ENCODE measurements at regions not wholly inside any gene's neighbourhood (a gene's known extent, or its start where the extent isn't known, plus 50 kb on each side); places are given as distances from the start of the nearest gene placed in this dataset.
"Not testable (repeated sequence)": the region's sequence is repeated elsewhere in the genome, so short reads cannot be mapped to it uniquely, and the experiment has no call there.

GRCh38 chr5:26024774-26025173 lies 1013.6 kb downstream of the CDH9 start:
- Histone ChIP-seq H3K4me3 (no peak overlapping the region), H3K9me3 (no peaks in the 10 kb centered on the region), H3K27me3 (no peaks in the 10 kb centered on the region), H3K36me3 (no peaks in the 10 kb centered on the region)
- DNase-seq = peak; percentile 3

GRCh38 chr5:26023361-26023760 lies 1015.0 kb downstream of the CDH9 start:
- H3K27me3 ChIP-seq = no peaks in the 10 kb centered on the region
- H3K4me3 ChIP-seq = no peak overlapping the region
- H3K9me3 ChIP-seq = no peaks in the 10 kb centered on the region
- no peaks in the 10 kb centered on the region for H3K36me3 ChIP-seq
- no peak for DNase-seq

- no peak for DNase-seq
- Histone ChIP-seq H3K9me3 (no peaks in the 10 kb centered on the region), H3K27me3 (no peaks in the 10 kb centered on the region), H3K4me3 (no peak overlapping the region), H3K36me3 (no peaks in the 10 kb centered on the region)
Observed at GRCh38 chr5:26014206-26014605, 1024.2 kb downstream of the CDH9 start.

GRCh38 chr5:26012078-26012477 lies 1026.3 kb downstream of the CDH9 start:
- no peak for DNase-seq
- Histone ChIP-seq H3K36me3 (no peaks in the 10 kb centered on the region), H3K4me3 (no peak overlapping the region), H3K9me3 (no peaks in the 10 kb centered on the region), H3K27me3 (no peaks in the 10 kb centered on the region)

- DNase-seq = no peak
- H3K36me3 ChIP-seq = no peaks in the 10 kb centered on the region
- H3K27me3 ChIP-seq = no peaks in the 10 kb centered on the region
Observed at GRCh38 chr5:26009742-26010141, 1028.6 kb downstream of the CDH9 start.

GRCh38 chr5:26003966-26004365 lies 1034.4 kb downstream of the CDH9 start:
- Histone ChIP-seq H3K9me3 (no peaks in the 10 kb centered on the region), H3K4me3 (no peak overlapping the region), H3K27me3 (no peaks in the 10 kb centered on the region), H3K36me3 (no peaks in the 10 kb centered on the region)
- DNase-seq = peak; percentile 34

More at GRCh38 chr5:26009742-26010141, 1028.6 kb downstream of the CDH9 start:
- H3K9me3 ChIP-seq = no peaks in the 10 kb centered on the region
- no peak overlapping the region for H3K4me3 ChIP-seq

- Histone ChIP-seq H3K4me3 (no peak overlapping the region), H3K36me3 (no peaks in the 10 kb centered on the region)
Observed at GRCh38 chr5:25995209-25995608, 1043.2 kb downstream of the CDH9 start.

GRCh38 chr5:25993701-25994100 lies 1044.7 kb downstream of the CDH9 start:
- DNase-seq = no peak
- Histone ChIP-seq H3K9me3 (no peaks in the 10 kb centered on the region), H3K4me3 (no peak overlapping the region), H3K27me3 (no peaks in the 10 kb centered on the region), H3K36me3 (no peaks in the 10 kb centered on the region)

More at GRCh38 chr5:25995209-25995608, 1043.2 kb downstream of the CDH9 start:
- H3K27me3 ChIP-seq = no peaks in the 10 kb centered on the region
- H3K9me3 ChIP-seq = no peaks in the 10 kb centered on the region
- DNase-seq = no peak

- H3K9me3 ChIP-seq = no peaks in the 10 kb centered on the region
- H3K27me3 ChIP-seq = no peaks in the 10 kb centered on the region
- DNase-seq = no peak
- H3K36me3 ChIP-seq = no peaks in the 10 kb centered on the region
- no peak overlapping the region for H3K4me3 ChIP-seq
Observed at GRCh38 chr5:25991639-25992038, 1046.7 kb downstream of the CDH9 start.

GRCh38 chr5:25990771-25991170 lies 1047.6 kb downstream of the CDH9 start:
- no peak for DNase-seq
- H3K9me3 ChIP-seq = no peaks in the 10 kb centered on the region
- H3K36me3 ChIP-seq = no peaks in the 10 kb centered on the region
- no peak overlapping the region for H3K4me3 ChIP-seq
- H3K27me3 ChIP-seq = no peaks in the 10 kb centered on the region

- Histone ChIP-seq H3K9me3 (no peaks in the 10 kb centered on the region), H3K36me3 (no peaks in the 10 kb centered on the region), H3K4me3 (no peak overlapping the region), H3K27me3 (no peaks in the 10 kb centered on the region)
- no peak for DNase-seq
Observed at GRCh38 chr5:25979086-25979485, 1059.3 kb downstream of the CDH9 start.

GRCh38 chr5:25975885-25976284 lies 1062.5 kb downstream of the CDH9 start:
- Histone ChIP-seq H3K9me3 (no peaks in the 10 kb centered on the region), H3K4me3 (no peak overlapping the region), H3K27me3 (no peaks in the 10 kb centered on the region), H3K36me3 (no peaks in the 10 kb centered on the region)
- DNase-seq = no peak

- no peaks in the 10 kb centered on the region for H3K36me3 ChIP-seq
- H3K9me3 ChIP-seq = no peaks in the 10 kb centered on the region
- DNase-seq = no peak
- H3K27me3 ChIP-seq = no peaks in the 10 kb centered on the region
- no peak overlapping the region for H3K4me3 ChIP-seq
Observed at GRCh38 chr5:25974451-25974850, 1063.9 kb downstream of the CDH9 start.

- no peak overlapping the region for H3K4me3 ChIP-seq
- DNase-seq = no peak
- H3K27me3 ChIP-seq = no peaks in the 10 kb centered on the region
- H3K36me3 ChIP-seq = no peaks in the 10 kb centered on the region
- H3K9me3 ChIP-seq = no peaks in the 10 kb centered on the region
Observed at GRCh38 chr5:25970906-25971489, 1067.4 kb downstream of the CDH9 start.

GRCh38 chr5:25969042-25969441 lies 1069.3 kb downstream of the CDH9 start:
- not testable (repeated sequence) for DNase-seq, H3K27me3 ChIP-seq, H3K36me3 ChIP-seq, H3K9me3 ChIP-seq, H3K4me3 ChIP-seq

GRCh38 chr5:25964009-25964372 lies 1074.4 kb downstream of the CDH9 start:
- Histone ChIP-seq H3K9me3 (0 out of 2 replicates have a peak, but pooled peaks cover 7% of the 10 kb centered on the region), H3K4me3 (no peak overlapping the region), H3K27me3 (no peaks in the 10 kb centered on the region), H3K36me3 (no peaks in the 10 kb centered on the region)
- no peak for DNase-seq

- 0 out of 2 replicates have a peak, but pooled peaks cover 7% of the 10 kb centered on the region for H3K9me3 ChIP-seq
- no peaks in the 10 kb centered on the region for H3K36me3 ChIP-seq
- H3K4me3 ChIP-seq = no peak overlapping the region
- H3K27me3 ChIP-seq = no peaks in the 10 kb centered on the region
- no peak for DNase-seq
Observed at GRCh38 chr5:25963251-25964008, 1075.0 kb downstream of the CDH9 start.

- H3K9me3 ChIP-seq = no peaks in the 10 kb centered on the region
- DNase-seq = no peak
- no peaks in the 10 kb centered on the region for H3K27me3 ChIP-seq
- no peak overlapping the region for H3K4me3 ChIP-seq
- no peaks in the 10 kb centered on the region for H3K36me3 ChIP-seq
Observed at GRCh38 chr5:25955337-25955736, 1083.0 kb downstream of the CDH9 start.
